Stromal cell of bone marrow (primary cell): ENCODE measurements at regions not wholly inside any gene's neighbourhood (a gene's known extent, or its start where the extent isn't known, plus 50 kb on each side); places are given as distances from the start of the nearest gene placed in this dataset.
"Not testable (repeated sequence)": the region's sequence is repeated elsewhere in the genome, so short reads cannot be mapped to it uniquely, and the experiment has no call there.

Source experiments
- DNase-seq: peaks from one replicate; pipeline ENCODE4 v3.0.0-alpha.2; 2012; ENCODE audit warnings: low read depth

GRCh38 chr10:11691319-11691755 is 50.8 kb upstream of the ECHDC3 start:
- DNase-seq: no peak

GRCh38 chr10:11689945-11690736 is 52.0 kb upstream of the ECHDC3 start:
- no peak for DNase-seq

GRCh38 chr10:11688448-11688795 is 53.8 kb upstream of the ECHDC3 start:
- DNase-seq: not testable (repeated sequence)

GRCh38 chr10:11687779-11688447 is 54.3 kb upstream of the ECHDC3 start:
- DNase-seq: no peak

GRCh38 chr10:11687357-11687771 is 54.8 kb upstream of the ECHDC3 start:
- DNase-seq: no peak

GRCh38 chr10:11685787-11686218 is 56.4 kb upstream of the ECHDC3 start:
- DNase-seq: no peak

- DNase-seq: peak; percentile 78
Observed at GRCh38 chr10:11684717-11685645, 57.2 kb upstream of the ECHDC3 start.

- DNase-seq: not testable (repeated sequence)
Observed at GRCh38 chr10:11684341-11684716, 57.9 kb upstream of the ECHDC3 start.

GRCh38 chr10:11683529-11684320 is 58.5 kb upstream of the ECHDC3 start:
- no peak for DNase-seq

- no peak for DNase-seq
Observed at GRCh38 chr10:11682851-11683250, 59.3 kb upstream of the ECHDC3 start.

GRCh38 chr10:11682267-11682683 is 59.9 kb upstream of the ECHDC3 start:
- no peak for DNase-seq

- DNase-seq: no peak
Observed at GRCh38 chr10:11680496-11680895, 61.7 kb upstream of the ECHDC3 start.

GRCh38 chr10:11679946-11680345 is 62.2 kb upstream of the ECHDC3 start:
- no peak for DNase-seq

- no peak for DNase-seq
Observed at GRCh38 chr10:11678074-11678793, 63.9 kb upstream of the ECHDC3 start.

- no peak for DNase-seq
Observed at GRCh38 chr10:11677480-11677879, 64.7 kb upstream of the ECHDC3 start.

- no peak for DNase-seq
Observed at GRCh38 chr10:11673346-11674280, 62.2 kb upstream of the USP6NL start.

- no peak for DNase-seq
Observed at GRCh38 chr10:11672836-11673235, 61.4 kb upstream of the USP6NL start.

- no peak for DNase-seq
Observed at GRCh38 chr10:11670381-11670780, 58.9 kb upstream of the USP6NL start.

GRCh38 chr10:11668847-11669610 is 57.6 kb upstream of the USP6NL start:
- DNase-seq: no peak
